ENCODE measurements at regions not wholly inside any gene's neighbourhood (a gene's known extent, or its start where the extent isn't known, plus 50 kb on each side); places are given as distances from the start of the nearest gene placed in this dataset.
"Not testable (repeated sequence)": the region's sequence is repeated elsewhere in the genome, so short reads cannot be mapped to it uniquely, and the experiment has no call there.

- H3K4me3 ChIP-seq (ENCODE audit: control insufficient read depth, low read depth, low read length) = no peak overlapping the region
- TF ChIP-seq CTCF (IDR thresholded peaks at IDR 0.05; ENCODE audit: control insufficient read depth, insufficient read depth, low read depth, low read length, missing control alignments) = no peak
- DNase-seq (ENCODE audit: low read depth) = no peak
Observed at GRCh38 chr12:131384544-131384855, 326.4 kb upstream of the SFSWAP start.

GRCh38 chr12:131385313-131386166 is 325.4 kb upstream of the SFSWAP start:
- no peak for TF ChIP-seq CTCF (IDR thresholded peaks at IDR 0.05; ENCODE audit: control insufficient read depth, insufficient read depth, low read depth, low read length, missing control alignments)
- no peak for DNase-seq (ENCODE audit: low read depth)
- no peak overlapping the region for H3K4me3 ChIP-seq (ENCODE audit: control insufficient read depth, low read depth, low read length)

GRCh38 chr12:131386167-131386521 is 324.7 kb upstream of the SFSWAP start:
- no peak overlapping the region for H3K4me3 ChIP-seq (ENCODE audit: control insufficient read depth, low read depth, low read length)
- DNase-seq (ENCODE audit: low read depth) = no peak
- TF ChIP-seq CTCF (IDR thresholded peaks at IDR 0.05; ENCODE audit: control insufficient read depth, insufficient read depth, low read depth, low read length, missing control alignments) = no peak

GRCh38 chr12:131386781-131387180 is 324.1 kb upstream of the SFSWAP start:
- H3K4me3 ChIP-seq (ENCODE audit: control insufficient read depth, low read depth, low read length) = no peak overlapping the region
- DNase-seq (ENCODE audit: low read depth) = no peak
- TF ChIP-seq CTCF (IDR thresholded peaks at IDR 0.05; ENCODE audit: control insufficient read depth, insufficient read depth, low read depth, low read length, missing control alignments) = no peak

GRCh38 chr12:131387281-131388163 is 323.4 kb upstream of the SFSWAP start:
- no peak overlapping the region for H3K4me3 ChIP-seq (ENCODE audit: control insufficient read depth, low read depth, low read length)
- TF ChIP-seq CTCF (IDR thresholded peaks at IDR 0.05; ENCODE audit: control insufficient read depth, insufficient read depth, low read depth, low read length, missing control alignments) = no peak
- no peak for DNase-seq (ENCODE audit: low read depth)

- DNase-seq (ENCODE audit: low read depth); H3K4me3 ChIP-seq (ENCODE audit: control insufficient read depth, low read depth, low read length): not testable (repeated sequence)
Observed at GRCh38 chr12:131388164-131389053, 322.5 kb upstream of the SFSWAP start.
